ENCODE measurements at regions not wholly inside any gene's neighbourhood (a gene's known extent, or its start where the extent isn't known, plus 50 kb on each side); places are given as distances from the start of the nearest gene placed in this dataset.

DNA sequence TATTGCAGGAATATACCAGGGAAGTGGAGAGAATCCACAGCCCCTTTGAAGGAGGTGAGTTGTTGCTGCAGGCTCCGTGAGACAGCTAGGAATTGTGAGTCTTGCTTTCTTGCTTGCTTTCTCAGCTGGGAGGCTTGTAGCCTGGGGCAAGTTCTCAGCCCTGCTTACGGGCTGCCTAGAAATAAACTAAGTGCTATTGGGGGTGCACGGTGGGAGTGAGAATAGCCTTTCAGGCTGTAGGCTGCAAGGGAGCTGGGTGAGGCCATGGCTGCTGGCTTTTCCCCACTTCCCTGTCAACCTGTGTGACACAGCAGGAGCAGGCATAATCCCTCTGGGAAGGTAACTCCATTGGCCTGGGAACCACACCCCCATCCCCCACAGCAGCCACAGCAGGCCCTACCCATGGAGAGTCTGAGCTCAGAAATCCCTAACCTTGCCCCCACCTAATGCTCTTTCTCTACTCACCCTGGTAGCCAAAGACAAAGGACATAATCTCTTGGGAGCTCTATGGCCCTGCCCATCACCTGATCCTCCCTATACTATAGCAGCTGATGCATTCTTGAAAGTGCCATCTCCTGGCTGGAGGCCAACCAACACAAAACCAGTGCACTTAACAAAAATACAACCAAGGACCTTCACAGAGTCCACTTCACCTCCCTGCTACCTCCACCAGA is 113.0 kb downstream of the MMRN1 start:
- TF ChIP-seq POLR2AphosphoS5 (IDR thresholded peaks at IDR 0.05) (no peak), MXI1 (conservative IDR thresholded peaks at IDR 0.05; ENCODE audit: poor library complexity, severe bottlenecking) (no peak), TAF1 (IDR thresholded peaks at IDR 0.05; ENCODE audit: low read depth) (no peak), RAD21 (conservative IDR thresholded peaks at IDR 0.05) (no peak), SMC3 (conservative IDR thresholded peaks at IDR 0.05; ENCODE audit: poor library complexity) (no peak), EP300 (conservative IDR thresholded peaks at IDR 0.05; ENCODE audit: poor library complexity, severe bottlenecking) (no peak), EZH2 (IDR thresholded peaks at IDR 0.05; ENCODE audit: borderline replicate concordance, insufficient read depth, low read length, poor library complexity, severe bottlenecking) (no peak)
- TF ChIP-seq, protein P1, sequence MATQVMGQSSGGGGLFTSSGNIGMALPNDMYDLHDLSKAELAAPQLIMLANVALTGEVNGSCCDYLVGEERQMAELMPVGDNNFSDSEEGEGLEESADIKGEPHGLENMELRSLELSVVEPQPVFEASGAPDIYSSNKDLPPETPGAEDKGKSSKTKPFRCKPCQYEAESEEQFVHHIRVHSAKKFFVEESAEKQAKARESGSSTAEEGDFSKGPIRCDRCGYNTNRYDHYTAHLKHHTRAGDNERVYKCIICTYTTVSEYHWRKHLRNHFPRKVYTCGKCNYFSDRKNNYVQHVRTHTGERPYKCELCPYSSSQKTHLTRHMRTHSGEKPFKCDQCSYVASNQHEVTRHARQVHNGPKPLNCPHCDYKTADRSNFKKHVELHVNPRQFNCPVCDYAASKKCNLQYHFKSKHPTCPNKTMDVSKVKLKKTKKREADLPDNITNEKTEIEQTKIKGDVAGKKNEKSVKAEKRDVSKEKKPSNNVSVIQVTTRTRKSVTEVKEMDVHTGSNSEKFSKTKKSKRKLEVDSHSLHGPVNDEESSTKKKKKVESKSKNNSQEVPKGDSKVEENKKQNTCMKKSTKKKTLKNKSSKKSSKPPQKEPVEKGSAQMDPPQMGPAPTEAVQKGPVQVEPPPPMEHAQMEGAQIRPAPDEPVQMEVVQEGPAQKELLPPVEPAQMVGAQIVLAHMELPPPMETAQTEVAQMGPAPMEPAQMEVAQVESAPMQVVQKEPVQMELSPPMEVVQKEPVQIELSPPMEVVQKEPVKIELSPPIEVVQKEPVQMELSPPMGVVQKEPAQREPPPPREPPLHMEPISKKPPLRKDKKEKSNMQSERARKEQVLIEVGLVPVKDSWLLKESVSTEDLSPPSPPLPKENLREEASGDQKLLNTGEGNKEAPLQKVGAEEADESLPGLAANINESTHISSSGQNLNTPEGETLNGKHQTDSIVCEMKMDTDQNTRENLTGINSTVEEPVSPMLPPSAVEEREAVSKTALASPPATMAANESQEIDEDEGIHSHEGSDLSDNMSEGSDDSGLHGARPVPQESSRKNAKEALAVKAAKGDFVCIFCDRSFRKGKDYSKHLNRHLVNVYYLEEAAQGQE (IDR thresholded peaks at IDR 0.05; ENCODE audit: borderline replicate concordance), result no peak
- TF ChIP-seq, protein P2, sequence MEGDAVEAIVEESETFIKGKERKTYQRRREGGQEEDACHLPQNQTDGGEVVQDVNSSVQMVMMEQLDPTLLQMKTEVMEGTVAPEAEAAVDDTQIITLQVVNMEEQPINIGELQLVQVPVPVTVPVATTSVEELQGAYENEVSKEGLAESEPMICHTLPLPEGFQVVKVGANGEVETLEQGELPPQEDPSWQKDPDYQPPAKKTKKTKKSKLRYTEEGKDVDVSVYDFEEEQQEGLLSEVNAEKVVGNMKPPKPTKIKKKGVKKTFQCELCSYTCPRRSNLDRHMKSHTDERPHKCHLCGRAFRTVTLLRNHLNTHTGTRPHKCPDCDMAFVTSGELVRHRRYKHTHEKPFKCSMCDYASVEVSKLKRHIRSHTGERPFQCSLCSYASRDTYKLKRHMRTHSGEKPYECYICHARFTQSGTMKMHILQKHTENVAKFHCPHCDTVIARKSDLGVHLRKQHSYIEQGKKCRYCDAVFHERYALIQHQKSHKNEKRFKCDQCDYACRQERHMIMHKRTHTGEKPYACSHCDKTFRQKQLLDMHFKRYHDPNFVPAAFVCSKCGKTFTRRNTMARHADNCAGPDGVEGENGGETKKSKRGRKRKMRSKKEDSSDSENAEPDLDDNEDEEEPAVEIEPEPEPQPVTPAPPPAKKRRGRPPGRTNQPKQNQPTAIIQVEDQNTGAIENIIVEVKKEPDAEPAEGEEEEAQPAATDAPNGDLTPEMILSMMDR (IDR thresholded peaks at IDR 0.05; ENCODE audit: poor library complexity, severe bottlenecking), result no peak
- H4K20me1 ChIP-seq (ENCODE audit: insufficient read depth), result no peaks in the 10 kb centered on the region
- H3K4me3 ChIP-seq (ENCODE audit: low read length), result no peak overlapping the region
- H3K36me3 ChIP-seq (ENCODE audit: insufficient read depth, low read length), result no peaks in the 10 kb centered on the region
- H3K27me3 ChIP-seq (ENCODE audit: insufficient read depth, low read depth, low read length), result no peaks in the 10 kb centered on the region
- H3K9ac ChIP-seq (ENCODE audit: low read length), result no peak overlapping the region
- no peak overlapping the region for H2AFZ ChIP-seq (ENCODE audit: low read depth, low read length)
- no peak overlapping the region for H3K4me2 ChIP-seq (ENCODE audit: low read length)
- no peaks in the 10 kb centered on the region for H3K9me2 ChIP-seq (ENCODE audit: insufficient read depth, low read length)
- no peak overlapping the region for H3K27ac ChIP-seq (ENCODE audit: low read length)
- H3K9me3 ChIP-seq (ENCODE audit: low read length), result no peaks in the 10 kb centered on the region
- H3F3A ChIP-seq (ENCODE audit: insufficient read depth, low read length, poor library complexity, severe bottlenecking), result no peaks in the 10 kb centered on the region
- H3K79me2 ChIP-seq (replicated peaks; ENCODE audit: insufficient read depth, low read length), result no peaks in the 10 kb centered on the region

DNA sequence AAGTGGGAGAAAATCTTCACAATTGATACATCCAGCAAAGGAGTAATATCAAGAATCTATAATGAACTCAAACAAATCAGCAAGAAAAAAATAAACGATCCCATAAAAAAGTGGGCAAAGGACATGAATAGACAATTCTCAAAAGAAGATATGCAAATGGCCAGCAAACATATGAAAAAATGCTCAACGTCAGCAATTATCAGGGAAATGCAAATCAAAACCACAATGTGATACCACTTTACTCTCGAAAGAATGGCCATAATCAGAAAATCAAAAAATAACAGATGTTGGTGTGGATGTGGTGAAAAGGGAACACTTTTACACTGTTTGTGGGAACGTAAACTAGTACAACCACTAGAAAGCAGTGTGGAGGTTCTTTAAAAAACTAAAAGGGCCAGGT is 114.3 kb upstream of the CCSER1 start:
- Histone ChIP-seq H3F3A (ENCODE audit: insufficient read depth, low read length, poor library complexity, severe bottlenecking) (no peaks in the 10 kb centered on the region), H3K36me3 (ENCODE audit: insufficient read depth, low read length) (no peaks in the 10 kb centered on the region), H2AFZ (ENCODE audit: low read depth, low read length) (no peak overlapping the region), H4K20me1 (ENCODE audit: insufficient read depth) (no peaks in the 10 kb centered on the region), H3K4me2 (ENCODE audit: low read length) (no peak overlapping the region), H3K9me2 (ENCODE audit: insufficient read depth, low read length) (no peaks in the 10 kb centered on the region), H3K79me2 (replicated peaks; ENCODE audit: insufficient read depth, low read length) (no peaks in the 10 kb centered on the region), H3K9me3 (ENCODE audit: low read length) (no peaks in the 10 kb centered on the region), H3K27me3 (ENCODE audit: insufficient read depth, low read depth, low read length) (no peaks in the 10 kb centered on the region), H3K4me3 (ENCODE audit: low read length) (no peak overlapping the region), H3K9ac (ENCODE audit: low read length) (no peak overlapping the region), H3K27ac (ENCODE audit: low read length) (no peak overlapping the region)
- TF ChIP-seq SMC3 (conservative IDR thresholded peaks at IDR 0.05; ENCODE audit: poor library complexity) (no peak), EZH2 (IDR thresholded peaks at IDR 0.05; ENCODE audit: borderline replicate concordance, insufficient read depth, low read length, poor library complexity, severe bottlenecking) (no peak), POLR2AphosphoS5 (IDR thresholded peaks at IDR 0.05) (no peak), TAF1 (IDR thresholded peaks at IDR 0.05; ENCODE audit: low read depth) (no peak), MXI1 (conservative IDR thresholded peaks at IDR 0.05; ENCODE audit: poor library complexity, severe bottlenecking) (no peak), EP300 (conservative IDR thresholded peaks at IDR 0.05; ENCODE audit: poor library complexity, severe bottlenecking) (no peak), RAD21 (conservative IDR thresholded peaks at IDR 0.05) (no peak)
- TF ChIP-seq, protein P1 (IDR thresholded peaks at IDR 0.05; ENCODE audit: borderline replicate concordance), result no peak
- TF ChIP-seq, protein P2 (IDR thresholded peaks at IDR 0.05; ENCODE audit: poor library complexity, severe bottlenecking), result no peak
